Thyroid gland (tissue), 4 donors: ENCODE measurements at regions not wholly inside any gene's neighbourhood (a gene's known extent, or its start where the extent isn't known, plus 50 kb on each side); places are given as distances from the start of the nearest gene placed in this dataset.

ENCODE experiments used
- CTCF ChIP-seq, 6 experiments: fragments of 200-600 bp in 3 of 6; fragments of 450-650 bp in 3 of 6; sonication (generic) in 3 of 6; IDR thresholded peaks; one replicate each; pipeline ENCODE4 v1.5.1; 2016 to 2019; ENCODE audit warnings: antibody characterized with exemption in 6 of 6, mild to moderate bottlenecking in 2 of 6, inconsistent platforms in 1 of 6, moderate library complexity in 1 of 6
- POLR2A ChIP-seq, 2 donors: fragments of 450-650 bp; IDR thresholded peaks; one replicate each; pipeline ENCODE4 v1.6.1; 2017; ENCODE audit warnings: antibody characterized with exemption in 2 of 2, mild to moderate bottlenecking in 2 of 2, moderate library complexity in 1 of 2

- TF ChIP-seq CTCF (IDR thresholded peaks at IDR 0.05) (no peak), POLR2A (IDR thresholded peaks at IDR 0.05) (no peak)
Observed at GRCh38 chr17:77594416-77595209, 363.9 kb upstream of the TNRC6C start.
